ENCODE measurements at regions not wholly inside any gene's neighbourhood (a gene's known extent, or its start where the extent isn't known, plus 50 kb on each side); places are given as distances from the start of the nearest gene placed in this dataset.

DNA sequence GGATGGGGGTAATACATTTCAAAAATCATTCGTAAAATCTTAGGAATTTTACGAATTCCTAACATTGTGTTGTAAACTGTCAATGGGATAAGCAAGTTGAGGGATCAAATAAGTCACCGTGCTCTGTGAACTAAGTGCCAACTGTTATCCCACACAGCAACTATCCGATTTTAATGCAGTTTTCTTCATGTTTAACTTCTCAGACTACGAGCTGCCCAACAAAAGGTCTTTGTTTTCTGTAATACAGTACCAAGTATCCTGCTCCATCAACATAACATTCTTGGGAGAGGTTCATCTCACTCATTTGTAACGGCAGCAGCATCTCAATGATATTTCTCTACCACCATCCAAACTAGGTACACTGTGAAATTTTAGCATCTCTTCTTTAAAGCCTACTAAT is 654.1 kb upstream of the LMCD1 start:
- Histone ChIP-seq H3K9ac (ENCODE audit: insufficient read depth in 1 of 2, low read length in 2 of 2) (no peak overlapping the region), H3K27me3 (ENCODE audit: control insufficient read depth in 3 of 3, insufficient read depth in 3 of 3, low read length in 2 of 3) (no peaks in the 10 kb centered on the region), H3K9me3 (ENCODE audit: control insufficient read depth in 4 of 4, insufficient read depth in 3 of 4, low read length in 3 of 4) (no peaks in the 10 kb centered on the region), H3K27ac (ENCODE audit: low read depth in 1 of 2, low read length in 1 of 2) (no peak overlapping the region), H3K4me3 (no peak overlapping the region), H3K4me1 (ENCODE audit: control insufficient read depth in 5 of 5, insufficient read depth in 5 of 5, low read length in 5 of 5) (no peaks in the 10 kb centered on the region), H3K36me3 (ENCODE audit: control insufficient read depth in 4 of 4, insufficient read depth in 4 of 4, low read length in 4 of 4) (no peaks in the 10 kb centered on the region)
- WGBS, 2 donors, result 76 to 83% methylated on average over 6 of the region's 6 CpGs
- DNase-seq (no peak), ATAC-seq (ENCODE audit: insufficient read depth, low FRiP score) (no peak)
- TF ChIP-seq, protein P1, sequence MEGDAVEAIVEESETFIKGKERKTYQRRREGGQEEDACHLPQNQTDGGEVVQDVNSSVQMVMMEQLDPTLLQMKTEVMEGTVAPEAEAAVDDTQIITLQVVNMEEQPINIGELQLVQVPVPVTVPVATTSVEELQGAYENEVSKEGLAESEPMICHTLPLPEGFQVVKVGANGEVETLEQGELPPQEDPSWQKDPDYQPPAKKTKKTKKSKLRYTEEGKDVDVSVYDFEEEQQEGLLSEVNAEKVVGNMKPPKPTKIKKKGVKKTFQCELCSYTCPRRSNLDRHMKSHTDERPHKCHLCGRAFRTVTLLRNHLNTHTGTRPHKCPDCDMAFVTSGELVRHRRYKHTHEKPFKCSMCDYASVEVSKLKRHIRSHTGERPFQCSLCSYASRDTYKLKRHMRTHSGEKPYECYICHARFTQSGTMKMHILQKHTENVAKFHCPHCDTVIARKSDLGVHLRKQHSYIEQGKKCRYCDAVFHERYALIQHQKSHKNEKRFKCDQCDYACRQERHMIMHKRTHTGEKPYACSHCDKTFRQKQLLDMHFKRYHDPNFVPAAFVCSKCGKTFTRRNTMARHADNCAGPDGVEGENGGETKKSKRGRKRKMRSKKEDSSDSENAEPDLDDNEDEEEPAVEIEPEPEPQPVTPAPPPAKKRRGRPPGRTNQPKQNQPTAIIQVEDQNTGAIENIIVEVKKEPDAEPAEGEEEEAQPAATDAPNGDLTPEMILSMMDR (IDR thresholded peaks at IDR 0.05; ENCODE audit: control extremely low read depth, extremely low read depth), result no peak

DNA sequence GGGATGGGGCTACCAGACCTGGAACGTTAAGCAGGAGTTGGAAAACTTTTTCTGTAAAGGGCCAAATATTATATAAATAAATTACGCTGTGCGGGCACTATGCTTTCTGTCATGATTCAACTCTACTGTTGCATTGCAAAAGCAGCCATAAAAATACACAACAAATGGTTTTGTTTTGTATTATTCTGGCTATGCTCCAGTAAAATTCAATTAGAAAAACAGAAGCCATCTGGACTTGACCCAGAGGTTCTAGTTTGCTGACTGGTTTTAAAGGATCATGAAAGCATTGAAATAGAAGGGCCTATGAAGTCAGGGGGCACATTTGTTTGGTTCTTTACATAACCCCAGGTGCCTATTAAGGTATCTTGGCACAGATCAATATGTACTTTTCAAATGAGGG is 647.4 kb upstream of the LMCD1 start:
- Histone ChIP-seq H3K4me3 (no peak overlapping the region), H3K27ac (ENCODE audit: low read depth in 1 of 2, low read length in 1 of 2) (no peak overlapping the region), H3K9me3 (ENCODE audit: control insufficient read depth in 4 of 4, insufficient read depth in 3 of 4, low read length in 3 of 4) (no peaks in the 10 kb centered on the region), H3K36me3 (ENCODE audit: control insufficient read depth in 4 of 4, insufficient read depth in 4 of 4, low read length in 4 of 4) (no peaks in the 10 kb centered on the region), H3K4me1 (ENCODE audit: control insufficient read depth in 5 of 5, insufficient read depth in 5 of 5, low read length in 5 of 5) (peaks cover 0 to 11% (median 8%) of the 10 kb centered on the region in 5 donors), H3K27me3 (ENCODE audit: control insufficient read depth in 3 of 3, insufficient read depth in 3 of 3, low read length in 2 of 3) (no peaks in the 10 kb centered on the region), H3K9ac (ENCODE audit: insufficient read depth in 1 of 2, low read length in 2 of 2) (no peak overlapping the region)
- DNase-seq (peak in 2 of 3 donors; percentile 75 to 79), ATAC-seq (ENCODE audit: insufficient read depth, low FRiP score) (no peak)
- 86 to 87% methylated on average over 3 of the region's 3 CpGs for WGBS, 2 donors
- TF ChIP-seq, protein P1 (IDR thresholded peaks at IDR 0.05; ENCODE audit: control extremely low read depth, extremely low read depth), result no peak

DNA sequence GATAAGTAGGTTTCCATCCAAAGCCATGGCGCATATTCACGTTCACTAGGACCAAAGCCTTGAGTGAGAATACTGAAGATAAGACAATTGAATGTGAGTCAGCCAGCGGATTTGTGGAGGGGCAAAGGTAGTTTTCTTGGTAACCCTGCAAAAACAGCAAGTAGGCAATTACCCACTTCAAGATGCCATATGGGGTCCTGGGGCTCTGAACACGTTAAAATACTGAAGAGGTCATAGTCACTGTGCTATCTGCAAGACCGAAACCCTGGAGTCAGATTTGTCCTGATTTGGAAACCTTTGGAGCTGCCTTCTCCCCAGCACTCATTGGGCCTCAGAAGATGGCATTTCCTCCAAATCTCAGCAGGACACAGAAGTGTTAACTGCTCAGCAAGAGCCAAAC is 646.9 kb upstream of the LMCD1 start:
- ATAC-seq (ENCODE audit: insufficient read depth, low FRiP score) (no peak), DNase-seq (no peak)
- H3K4me3 ChIP-seq, result no peak overlapping the region
- 73 to 84% methylated on average over 5 of the region's 5 CpGs for WGBS, 2 donors
- H3K27me3 ChIP-seq (ENCODE audit: control insufficient read depth in 3 of 3, insufficient read depth in 3 of 3, low read length in 2 of 3), result no peaks in the 10 kb centered on the region
- no peaks in the 10 kb centered on the region for H3K9me3 ChIP-seq (ENCODE audit: control insufficient read depth in 4 of 4, insufficient read depth in 3 of 4, low read length in 3 of 4)
- H3K9ac ChIP-seq (ENCODE audit: insufficient read depth in 1 of 2, low read length in 2 of 2), result no peak overlapping the region
- H3K27ac ChIP-seq (ENCODE audit: low read depth in 1 of 2, low read length in 1 of 2), result no peak overlapping the region
- H3K36me3 ChIP-seq (ENCODE audit: control insufficient read depth in 4 of 4, insufficient read depth in 4 of 4, low read length in 4 of 4), result no peaks in the 10 kb centered on the region
- TF ChIP-seq, protein P1 (IDR thresholded peaks at IDR 0.05; ENCODE audit: control extremely low read depth, extremely low read depth), result no peak
- peaks cover 0 to 11% (median 8%) of the 10 kb centered on the region in 5 donors for H3K4me1 ChIP-seq (ENCODE audit: control insufficient read depth in 5 of 5, insufficient read depth in 5 of 5, low read length in 5 of 5)

GRCh38 chr3:7865611-7866010 is 636.0 kb upstream of the LMCD1 start:
- TF ChIP-seq, protein P1 (IDR thresholded peaks at IDR 0.05; ENCODE audit: control extremely low read depth, extremely low read depth), result no peak
- no peak for DNase-seq
- H3K4me3 ChIP-seq, result no peak overlapping the region
- H3K27ac ChIP-seq (ENCODE audit: low read depth in 1 of 2, low read length in 1 of 2), result no peak overlapping the region
- 90 to 93% methylated on average over 4 of the region's 4 CpGs for WGBS, 2 donors
- H3K4me1 ChIP-seq (ENCODE audit: control insufficient read depth in 5 of 5, insufficient read depth in 5 of 5, low read length in 5 of 5), result no peaks in the 10 kb centered on the region
- H3K36me3 ChIP-seq (ENCODE audit: control insufficient read depth in 4 of 4, insufficient read depth in 4 of 4, low read length in 4 of 4), result no peaks in the 10 kb centered on the region
- no peaks in the 10 kb centered on the region for H3K27me3 ChIP-seq (ENCODE audit: control insufficient read depth in 3 of 3, insufficient read depth in 3 of 3, low read length in 2 of 3)
- no peak overlapping the region for H3K9ac ChIP-seq (ENCODE audit: insufficient read depth in 1 of 2, low read length in 2 of 2)
- H3K9me3 ChIP-seq (ENCODE audit: control insufficient read depth in 4 of 4, insufficient read depth in 3 of 4, low read length in 3 of 4), result peaks cover 0 to 5% (median under 1%) of the 10 kb centered on the region in 4 donors
- no peak for ATAC-seq (ENCODE audit: insufficient read depth, low FRiP score)

Measured in lung (tissue), 11 donors.